ENCODE measurements at regions not wholly inside any gene's neighbourhood (a gene's known extent, or its start where the extent isn't known, plus 50 kb on each side); places are given as distances from the start of the nearest gene placed in this dataset.

DNA sequence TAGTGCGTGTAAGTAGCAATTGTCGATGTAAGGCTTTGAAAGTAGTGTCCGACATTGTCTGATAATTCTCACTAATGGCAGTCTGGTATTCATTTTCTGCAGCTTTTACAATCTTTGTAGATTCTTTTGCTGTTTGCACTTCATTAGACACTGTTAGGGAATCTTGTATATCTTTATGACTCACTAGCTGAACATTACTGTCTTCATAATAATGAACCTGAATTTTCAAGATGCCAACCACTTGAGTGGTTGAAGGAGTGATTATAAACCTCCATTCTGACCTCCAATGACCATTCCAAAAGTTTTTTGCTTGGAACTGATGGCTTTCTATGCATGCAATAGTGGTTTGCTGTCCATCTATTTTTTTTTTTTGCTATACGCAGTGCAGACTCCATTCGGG is 76.4 kb upstream of the MFGE8 start:
- no peak for TF ChIP-seq EZH2 (IDR thresholded peaks at IDR 0.05; ENCODE audit: low read length, missing control alignments)
- TF ChIP-seq, protein P1, sequence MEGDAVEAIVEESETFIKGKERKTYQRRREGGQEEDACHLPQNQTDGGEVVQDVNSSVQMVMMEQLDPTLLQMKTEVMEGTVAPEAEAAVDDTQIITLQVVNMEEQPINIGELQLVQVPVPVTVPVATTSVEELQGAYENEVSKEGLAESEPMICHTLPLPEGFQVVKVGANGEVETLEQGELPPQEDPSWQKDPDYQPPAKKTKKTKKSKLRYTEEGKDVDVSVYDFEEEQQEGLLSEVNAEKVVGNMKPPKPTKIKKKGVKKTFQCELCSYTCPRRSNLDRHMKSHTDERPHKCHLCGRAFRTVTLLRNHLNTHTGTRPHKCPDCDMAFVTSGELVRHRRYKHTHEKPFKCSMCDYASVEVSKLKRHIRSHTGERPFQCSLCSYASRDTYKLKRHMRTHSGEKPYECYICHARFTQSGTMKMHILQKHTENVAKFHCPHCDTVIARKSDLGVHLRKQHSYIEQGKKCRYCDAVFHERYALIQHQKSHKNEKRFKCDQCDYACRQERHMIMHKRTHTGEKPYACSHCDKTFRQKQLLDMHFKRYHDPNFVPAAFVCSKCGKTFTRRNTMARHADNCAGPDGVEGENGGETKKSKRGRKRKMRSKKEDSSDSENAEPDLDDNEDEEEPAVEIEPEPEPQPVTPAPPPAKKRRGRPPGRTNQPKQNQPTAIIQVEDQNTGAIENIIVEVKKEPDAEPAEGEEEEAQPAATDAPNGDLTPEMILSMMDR (conservative IDR thresholded peaks at IDR 0.05 in 1 of 2, IDR thresholded peaks at IDR 0.05 in 1 of 2; ENCODE audit: low read depth in 1 of 2, low read length in 2 of 2), result no peak
- H3K27ac ChIP-seq (ENCODE audit: insufficient read depth, low read length), result peak overlapping the region; percentile 49
- no peaks in the 10 kb centered on the region for H3K27me3 ChIP-seq (ENCODE audit: control insufficient read depth, insufficient read depth, low read length)

DNA sequence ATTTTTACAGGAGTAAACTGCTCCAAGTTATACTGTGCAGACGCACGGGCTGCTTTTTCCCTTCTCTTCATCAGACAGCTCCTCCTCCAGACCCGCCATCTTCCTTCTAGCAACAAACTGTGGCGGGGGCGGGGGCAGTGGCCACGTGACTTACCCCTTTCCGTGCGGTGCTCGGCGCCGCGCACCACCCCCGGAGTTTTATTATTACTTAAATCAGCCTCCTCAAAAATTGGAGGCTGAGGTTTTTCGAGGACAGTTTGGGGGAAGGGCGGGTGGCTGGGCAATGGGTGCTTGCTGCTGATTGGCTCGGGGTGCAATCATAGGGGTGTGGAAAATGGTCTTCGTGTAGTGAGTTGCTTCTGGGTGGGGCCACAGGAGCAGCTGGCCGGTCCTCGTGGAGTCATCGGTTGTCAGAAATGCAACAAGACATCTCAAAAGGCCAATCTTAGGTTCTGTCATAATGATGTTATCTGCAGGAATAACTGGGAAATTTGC is 77.1 kb upstream of the MFGE8 start:
- peak overlapping the region; percentile 5 for H3K27ac ChIP-seq (ENCODE audit: insufficient read depth, low read length)
- no peak overlapping the region for H2AFZ ChIP-seq (ENCODE audit: low read length)
- no peak overlapping the region for H3K4me3 ChIP-seq (replicated peaks in 1 of 4; ENCODE audit: control extremely low read depth in 1 of 4, insufficient read depth in 1 of 4, low read depth in 3 of 4, low read length in 4 of 4)
- H3K36me3 ChIP-seq (ENCODE audit: control insufficient read depth, insufficient read depth, low read length), result no peaks in the 10 kb centered on the region
- peaks cover 20% of the 10 kb centered on the region for H3K4me1 ChIP-seq (ENCODE audit: control insufficient read depth, extremely low read depth, insufficient read depth, low read length)
- H3K79me2 ChIP-seq (ENCODE audit: control insufficient read depth, insufficient read depth, low read length), result no peaks in the 10 kb centered on the region
- peak overlapping the region; percentile 74 for H3K4me2 ChIP-seq (ENCODE audit: extremely low read depth, insufficient read depth, low read length)
- no peak overlapping the region for H3K9ac ChIP-seq (ENCODE audit: insufficient read depth, low read length)
- H4K20me1 ChIP-seq (ENCODE audit: control insufficient read depth, extremely low read depth, insufficient read depth, low read length), result no peaks in the 10 kb centered on the region
- H3K27me3 ChIP-seq (ENCODE audit: control insufficient read depth, insufficient read depth, low read length), result no peaks in the 10 kb centered on the region
- TF ChIP-seq EZH2 (IDR thresholded peaks at IDR 0.05; ENCODE audit: low read length, missing control alignments), result no peak
- TF ChIP-seq, protein P1 (conservative IDR thresholded peaks at IDR 0.05 in 1 of 2, IDR thresholded peaks at IDR 0.05 in 1 of 2; ENCODE audit: low read depth in 1 of 2, low read length in 2 of 2), result no peak
- H3K9me3 ChIP-seq (ENCODE audit: control insufficient read depth, insufficient read depth, low read depth, low read length), result no peaks in the 10 kb centered on the region
- DNase-seq (ENCODE audit: low read depth in 2 of 2), result no peak

More for the DNA sequence above, 76.4 kb upstream of the MFGE8 start:
- H2AFZ ChIP-seq (ENCODE audit: low read length), result no peak overlapping the region
- no peaks in the 10 kb centered on the region for H4K20me1 ChIP-seq (ENCODE audit: control insufficient read depth, extremely low read depth, insufficient read depth, low read length)
- no peak overlapping the region for H3K9ac ChIP-seq (ENCODE audit: insufficient read depth, low read length)
- H3K4me1 ChIP-seq (ENCODE audit: control insufficient read depth, extremely low read depth, insufficient read depth, low read length), result peaks cover 20% of the 10 kb centered on the region
- no peak overlapping the region for H3K4me3 ChIP-seq (replicated peaks in 1 of 4; ENCODE audit: control extremely low read depth in 1 of 4, insufficient read depth in 1 of 4, low read depth in 3 of 4, low read length in 4 of 4)
- H3K9me3 ChIP-seq (ENCODE audit: control insufficient read depth, insufficient read depth, low read depth, low read length), result no peaks in the 10 kb centered on the region
- H3K79me2 ChIP-seq (ENCODE audit: control insufficient read depth, insufficient read depth, low read length), result no peaks in the 10 kb centered on the region
- peak overlapping the region; percentile 74 for H3K4me2 ChIP-seq (ENCODE audit: extremely low read depth, insufficient read depth, low read length)
- H3K36me3 ChIP-seq (ENCODE audit: control insufficient read depth, insufficient read depth, low read length), result no peaks in the 10 kb centered on the region
- DNase-seq (ENCODE audit: low read depth in 2 of 2), result peak; percentile 62 to 95

DNA sequence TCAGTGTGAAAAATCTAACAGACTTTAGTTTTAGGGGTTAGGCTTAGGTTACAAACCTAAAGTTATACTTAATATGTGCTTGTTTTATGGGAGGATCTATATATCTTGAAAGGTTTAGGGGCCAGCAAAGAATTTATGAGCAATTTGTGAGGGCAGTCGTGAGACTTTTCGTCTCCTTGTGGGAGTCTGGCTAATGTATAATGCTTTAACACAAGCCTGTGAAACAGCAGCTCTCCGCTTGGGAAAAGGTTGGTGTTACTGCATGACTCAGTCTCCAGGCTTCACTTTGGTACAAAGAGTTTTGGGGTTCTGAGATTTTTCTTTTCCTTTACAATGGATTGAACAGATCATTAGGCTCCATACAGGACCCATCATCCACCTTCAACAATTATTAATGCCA is 79.0 kb upstream of the MFGE8 start:
- H3K9me3 ChIP-seq (ENCODE audit: control insufficient read depth, insufficient read depth, low read depth, low read length), result no peaks in the 10 kb centered on the region
- H3K27me3 ChIP-seq (ENCODE audit: control insufficient read depth, insufficient read depth, low read length), result no peaks in the 10 kb centered on the region
- no peak overlapping the region for H3K27ac ChIP-seq (ENCODE audit: insufficient read depth, low read length)
- no peaks in the 10 kb centered on the region for H4K20me1 ChIP-seq (ENCODE audit: control insufficient read depth, extremely low read depth, insufficient read depth, low read length)
- no peak overlapping the region for H3K4me3 ChIP-seq (replicated peaks in 1 of 4; ENCODE audit: control extremely low read depth in 1 of 4, insufficient read depth in 1 of 4, low read depth in 3 of 4, low read length in 4 of 4)
- H3K4me2 ChIP-seq (ENCODE audit: extremely low read depth, insufficient read depth, low read length), result no peak overlapping the region
- peaks cover 19% of the 10 kb centered on the region for H3K4me1 ChIP-seq (ENCODE audit: control insufficient read depth, extremely low read depth, insufficient read depth, low read length)
- no peaks in the 10 kb centered on the region for H3K36me3 ChIP-seq (ENCODE audit: control insufficient read depth, insufficient read depth, low read length)
- no peak overlapping the region for H3K9ac ChIP-seq (ENCODE audit: insufficient read depth, low read length)
- no peak overlapping the region for H2AFZ ChIP-seq (ENCODE audit: low read length)
- peak in 1 of 2 donors; percentile 36 for DNase-seq (ENCODE audit: low read depth in 2 of 2)
- H3K79me2 ChIP-seq (ENCODE audit: control insufficient read depth, insufficient read depth, low read length), result no peaks in the 10 kb centered on the region
- TF ChIP-seq, protein P1 (conservative IDR thresholded peaks at IDR 0.05 in 1 of 2, IDR thresholded peaks at IDR 0.05 in 1 of 2; ENCODE audit: low read depth in 1 of 2, low read length in 2 of 2), result no peak
- TF ChIP-seq EZH2 (IDR thresholded peaks at IDR 0.05; ENCODE audit: low read length, missing control alignments), result no peak
